SK-N-SH (cell line): ENCODE measurements at regions not wholly inside any gene's neighbourhood (a gene's known extent, or its start where the extent isn't known, plus 50 kb on each side); places are given as distances from the start of the nearest gene placed in this dataset.

Experiments
- CTCF ChIP-seq: fragments of 200-600 bp; sonication (generic); IDR thresholded peaks from 2 replicates; pipeline ENCODE4 v1.6.1; 2017; ENCODE audit warnings: antibody characterized with exemption, mild to moderate bottlenecking, moderate library complexity
- PBX3 ChIP-seq: IDR thresholded peaks from 2 replicates; pipeline ENCODE4; 2012
- RCOR1 ChIP-seq: fragments of 150-350 bp; IDR thresholded peaks from 2 replicates; pipeline ENCODE4 v1.6.1; 2017; ENCODE audit warnings: antibody characterized with exemption, low read length
- TEAD4 ChIP-seq: IDR thresholded peaks from 2 replicates; pipeline ENCODE4 v1.4.0; 2012; ENCODE audit warnings: mild to moderate bottlenecking, borderline replicate concordance; ENCODE audit not compliant: insufficient read depth

DNA sequence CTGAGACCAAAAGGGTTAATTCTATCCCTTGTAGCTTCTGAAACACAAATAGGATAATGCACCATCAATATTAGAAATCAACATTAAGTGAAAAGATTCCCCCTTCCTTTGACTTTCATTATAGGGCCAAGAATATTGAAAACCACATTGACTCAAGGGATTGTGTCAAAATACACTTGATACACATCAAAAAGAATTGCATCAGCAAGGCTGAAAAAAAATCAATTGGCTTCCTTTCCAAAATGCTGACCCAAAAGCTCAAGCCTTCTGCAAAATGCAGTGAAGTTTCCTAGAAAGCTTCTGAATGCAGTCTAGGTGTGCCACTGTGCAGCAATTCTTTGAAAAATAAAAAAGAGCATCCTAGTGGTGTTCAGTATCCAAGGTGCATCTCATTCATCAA is 674.4 kb downstream of the TOX3 start:
- TF ChIP-seq CTCF (no peak), PBX3 (no peak), RCOR1 (no peak), TEAD4 (no peak)
